HepG2 (cell line): ENCODE measurements at regions not wholly inside any gene's neighbourhood (a gene's known extent, or its start where the extent isn't known, plus 50 kb on each side); places are given as distances from the start of the nearest gene placed in this dataset.

Experiments
- AGO1 ChIP-seq: fragments of 200-400 bp; formaldehyde crosslinking; IDR thresholded peaks from 2 replicates; pipeline ENCODE4 v1.6.1; 2017; ENCODE audit warnings: mild to moderate bottlenecking, low read depth, low read length, moderate library complexity; ENCODE audit not compliant: poor library complexity, severe bottlenecking
- BHLHE40 ChIP-seq: IDR thresholded peaks from 2 replicates; pipeline ENCODE4 v1.6.1; 2011; ENCODE audit warnings: low read length, improper control_type of control experiment
- JUND ChIP-seq: sonication (generic); formaldehyde crosslinking; IDR thresholded peaks from 2 replicates; pipeline ENCODE4 v1.8.0; 2022; ENCODE audit warnings: mild to moderate bottlenecking, missing genetic modification reagents
- MAFG ChIP-seq: sonication (generic); formaldehyde crosslinking; IDR thresholded peaks from 2 replicates; pipeline ENCODE4 v1.5.1; 2020; ENCODE audit warnings: mild to moderate bottlenecking, missing genetic modification reagents
- MED1 ChIP-seq: sonication (generic); formaldehyde crosslinking; IDR thresholded peaks from 2 replicates; pipeline ENCODE4 v1.4.0; 2020; ENCODE audit warnings: missing genetic modification reagents
- MTA1 ChIP-seq: sonication (generic); formaldehyde crosslinking; IDR thresholded peaks from 2 replicates; pipeline ENCODE4 v1.4.0; 2020; ENCODE audit warnings: missing genetic modification reagents, mild to moderate bottlenecking, borderline replicate concordance
- NFYB ChIP-seq: sonication (generic); formaldehyde crosslinking; IDR thresholded peaks from 2 replicates; pipeline ENCODE4 v1.4.0; 2020; ENCODE audit warnings: missing genetic modification reagents
- PAX8 ChIP-seq: sonication (generic); formaldehyde crosslinking; IDR thresholded peaks from 2 replicates; pipeline ENCODE4 v1.8.0; 2022; ENCODE audit warnings: mild to moderate bottlenecking, missing genetic modification reagents, borderline replicate concordance
- PHF5A ChIP-seq: IDR thresholded peaks from one replicate; pipeline ENCODE4 v1.6.1; 2018; ENCODE audit warnings: low read depth, missing genetic modification reagents; ENCODE audit not compliant: unreplicated experiment
- SKI ChIP-seq: fragments of 450-650 bp; IDR thresholded peaks from one replicate; pipeline ENCODE4 v1.6.1; 2018; ENCODE audit warnings: mild to moderate bottlenecking; ENCODE audit not compliant: partially characterized antibody
- SNAPC2 ChIP-seq: sonication (generic); formaldehyde crosslinking; IDR thresholded peaks from 2 replicates; pipeline ENCODE4 v1.8.1; 2022; ENCODE audit warnings: mild to moderate bottlenecking, missing genetic modification reagents
- SOX13 ChIP-seq, 3 experiments: fragments of 450-650 bp in 1 of 3; sonication (generic) in 1 of 3; formaldehyde crosslinking in 1 of 3; IDR thresholded peaks in 2 of 3; conservative IDR thresholded peaks in 1 of 3; 2 replicates each; pipeline versions ENCODE4 v1.5.0 to v1.6.1; 2016 to 2020; ENCODE audit warnings: antibody characterized with exemption in 1 of 3, mild to moderate bottlenecking in 1 of 3, missing compliant biosample characterization in 1 of 3, missing genetic modification reagents in 1 of 3, moderate library complexity in 1 of 3
- SOX5 ChIP-seq: IDR thresholded peaks from 2 replicates; pipeline ENCODE4 v1.6.1; 2016; ENCODE audit warnings: borderline replicate concordance
- SOX6 ChIP-seq, 2 experiments: fragments of 450-650 bp in 1 of 2; sonication (generic) in 1 of 2; formaldehyde crosslinking in 1 of 2; IDR thresholded peaks; 2 replicates each; pipeline versions ENCODE4 v1.4.0 to v1.6.1; 2017 to 2020; ENCODE audit warnings: antibody characterized with exemption in 1 of 2, mild to moderate bottlenecking in 1 of 2, missing genetic modification reagents in 1 of 2
- TCF7 ChIP-seq: sonication (generic); IDR thresholded peaks from 2 replicates; pipeline ENCODE4 v1.6.1; 2016; ENCODE audit warnings: antibody characterized with exemption, low read depth
- ZFY ChIP-seq: sonication (generic); formaldehyde crosslinking; IDR thresholded peaks from 2 replicates; pipeline ENCODE4 v1.4.0; 2020; ENCODE audit warnings: missing genetic modification reagents
- ZNF20 ChIP-seq: sonication (generic); formaldehyde crosslinking; IDR thresholded peaks from 2 replicates; pipeline ENCODE4 v1.4.0; 2020; ENCODE audit warnings: mild to moderate bottlenecking, moderate library complexity, missing genetic modification reagents
- ZNF431 ChIP-seq: sonication (generic); formaldehyde crosslinking; IDR thresholded peaks from 2 replicates; pipeline ENCODE4 v1.9.0; 2022; ENCODE audit warnings: missing genetic modification reagents, low read depth, mild to moderate bottlenecking, borderline replicate concordance
- ZNF562 ChIP-seq: sonication (generic); formaldehyde crosslinking; IDR thresholded peaks from 2 replicates; pipeline ENCODE4 v1.8.0; 2022; ENCODE audit warnings: missing genetic modification reagents, borderline replicate concordance
- ZNF678 ChIP-seq: sonication (generic); formaldehyde crosslinking; IDR thresholded peaks from 2 replicates; pipeline ENCODE4 v1.4.0; 2020; ENCODE audit warnings: mild to moderate bottlenecking, missing genetic modification reagents
- ZNF772 ChIP-seq: sonication (generic); formaldehyde crosslinking; IDR thresholded peaks from 2 replicates; pipeline ENCODE4 v1.5.0; 2020; ENCODE audit warnings: mild to moderate bottlenecking, missing genetic modification reagents
- ZNF841 ChIP-seq: sonication (generic); formaldehyde crosslinking; IDR thresholded peaks from 2 replicates; pipeline ENCODE4 v1.8.1; 2023; ENCODE audit warnings: missing genetic modification reagents, borderline replicate concordance
- TF ChIP-seq, protein P1 (sequence below): sonication (generic); formaldehyde crosslinking; IDR thresholded peaks from 2 replicates; pipeline ENCODE4 v1.5.0; 2020; ENCODE audit warnings: missing genetic modification reagents
- TF ChIP-seq, protein P2 (sequence below): IDR thresholded peaks from 2 replicates; pipeline ENCODE4 v1.6.1; 2016; ENCODE audit warnings: missing genetic modification reagents, missing compliant biosample characterization
- TF ChIP-seq, protein P3 (sequence below): sonication (generic); formaldehyde crosslinking; conservative IDR thresholded peaks from 2 replicates; pipeline ENCODE4 v1.4.0; 2020; ENCODE audit warnings: mild to moderate bottlenecking, missing genetic modification reagents, moderate library complexity
- TF ChIP-seq, protein P4 (sequence below): IDR thresholded peaks from 2 replicates; pipeline ENCODE4 v1.6.1; 2018; ENCODE audit warnings: missing genetic modification reagents, mild to moderate bottlenecking, missing compliant biosample characterization

DNA sequence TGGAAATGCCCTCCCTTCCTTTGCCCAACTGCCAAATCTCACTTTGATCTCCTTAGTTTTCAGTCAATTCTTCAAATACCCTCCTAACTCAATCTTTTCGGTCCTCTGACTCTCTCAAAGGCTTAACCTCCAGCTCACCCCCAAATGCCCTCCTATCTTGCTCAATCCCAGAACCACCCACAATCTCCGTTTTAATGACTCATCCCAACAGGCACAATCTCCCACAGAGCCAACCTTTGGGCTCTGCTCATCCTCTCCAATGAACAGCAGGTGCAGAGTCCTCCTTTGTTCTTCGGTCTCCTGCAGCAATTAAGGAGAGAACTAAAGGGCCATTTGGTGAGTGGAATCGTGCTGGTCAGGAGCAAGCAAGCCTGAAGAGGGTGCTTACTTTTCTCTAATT is 366.1 kb upstream of the CRIM1 start (continued):
- TF ChIP-seq ZNF772 (CRISPR knock-in tag), result no peak
- peak; percentile 44 for TF ChIP-seq BHLHE40
- peak; percentile 92 for TF ChIP-seq SOX5 (CRISPR knock-in tag)
- TF ChIP-seq TCF7, result 0 out of 2 replicates have a peak, but pooled peaks have one; percentile 15
- TF ChIP-seq ZNF678 (CRISPR knock-in tag), result no peak
- TF ChIP-seq ZNF20 (CRISPR knock-in tag), result no peak
- no peak for TF ChIP-seq SKI
- 0 out of 2 replicates have a peak, but pooled peaks have one; percentile 24 for TF ChIP-seq MED1 (CRISPR knock-in tag)
- no peak for TF ChIP-seq SNAPC2 (CRISPR knock-in tag)
- peak; percentile 45; the same call in 1 of the 2 replicates for TF ChIP-seq SOX13 (IDR thresholded peaks at IDR 0.05)
- peak in 1 of 2 experiments; percentile 82; a peak in 2 of 4 replicates for TF ChIP-seq SOX13 (CRISPR knock-in tag; conservative IDR thresholded peaks at IDR 0.05 in 1 of 2, IDR thresholded peaks at IDR 0.05 in 1 of 2)
- TF ChIP-seq JUND (CRISPR knock-in tag), result peak; percentile 85; the same call in 1 of the 2 replicates
- TF ChIP-seq ZNF841 (CRISPR knock-in tag), result no peak
- TF ChIP-seq ZNF562, result no peak
- TF ChIP-seq, protein P1, sequence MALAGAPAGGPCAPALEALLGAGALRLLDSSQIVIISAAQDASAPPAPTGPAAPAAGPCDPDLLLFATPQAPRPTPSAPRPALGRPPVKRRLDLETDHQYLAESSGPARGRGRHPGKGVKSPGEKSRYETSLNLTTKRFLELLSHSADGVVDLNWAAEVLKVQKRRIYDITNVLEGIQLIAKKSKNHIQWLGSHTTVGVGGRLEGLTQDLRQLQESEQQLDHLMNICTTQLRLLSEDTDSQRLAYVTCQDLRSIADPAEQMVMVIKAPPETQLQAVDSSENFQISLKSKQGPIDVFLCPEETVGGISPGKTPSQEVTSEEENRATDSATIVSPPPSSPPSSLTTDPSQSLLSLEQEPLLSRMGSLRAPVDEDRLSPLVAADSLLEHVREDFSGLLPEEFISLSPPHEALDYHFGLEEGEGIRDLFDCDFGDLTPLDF (CRISPR knock-in tag), result no peak
- TF ChIP-seq MAFG (CRISPR knock-in tag), result no peak
- TF ChIP-seq SOX6 (IDR thresholded peaks at IDR 0.05), result no peak
- peak; percentile 87 for TF ChIP-seq SOX6 (CRISPR knock-in tag; IDR thresholded peaks at IDR 0.05)
- no peak for TF ChIP-seq MTA1 (CRISPR knock-in tag)
- TF ChIP-seq, protein P2, sequence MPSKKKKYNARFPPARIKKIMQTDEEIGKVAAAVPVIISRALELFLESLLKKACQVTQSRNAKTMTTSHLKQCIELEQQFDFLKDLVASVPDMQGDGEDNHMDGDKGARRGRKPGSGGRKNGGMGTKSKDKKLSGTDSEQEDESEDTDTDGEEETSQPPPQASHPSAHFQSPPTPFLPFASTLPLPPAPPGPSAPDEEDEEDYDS, result no peak
- TF ChIP-seq, protein P3, sequence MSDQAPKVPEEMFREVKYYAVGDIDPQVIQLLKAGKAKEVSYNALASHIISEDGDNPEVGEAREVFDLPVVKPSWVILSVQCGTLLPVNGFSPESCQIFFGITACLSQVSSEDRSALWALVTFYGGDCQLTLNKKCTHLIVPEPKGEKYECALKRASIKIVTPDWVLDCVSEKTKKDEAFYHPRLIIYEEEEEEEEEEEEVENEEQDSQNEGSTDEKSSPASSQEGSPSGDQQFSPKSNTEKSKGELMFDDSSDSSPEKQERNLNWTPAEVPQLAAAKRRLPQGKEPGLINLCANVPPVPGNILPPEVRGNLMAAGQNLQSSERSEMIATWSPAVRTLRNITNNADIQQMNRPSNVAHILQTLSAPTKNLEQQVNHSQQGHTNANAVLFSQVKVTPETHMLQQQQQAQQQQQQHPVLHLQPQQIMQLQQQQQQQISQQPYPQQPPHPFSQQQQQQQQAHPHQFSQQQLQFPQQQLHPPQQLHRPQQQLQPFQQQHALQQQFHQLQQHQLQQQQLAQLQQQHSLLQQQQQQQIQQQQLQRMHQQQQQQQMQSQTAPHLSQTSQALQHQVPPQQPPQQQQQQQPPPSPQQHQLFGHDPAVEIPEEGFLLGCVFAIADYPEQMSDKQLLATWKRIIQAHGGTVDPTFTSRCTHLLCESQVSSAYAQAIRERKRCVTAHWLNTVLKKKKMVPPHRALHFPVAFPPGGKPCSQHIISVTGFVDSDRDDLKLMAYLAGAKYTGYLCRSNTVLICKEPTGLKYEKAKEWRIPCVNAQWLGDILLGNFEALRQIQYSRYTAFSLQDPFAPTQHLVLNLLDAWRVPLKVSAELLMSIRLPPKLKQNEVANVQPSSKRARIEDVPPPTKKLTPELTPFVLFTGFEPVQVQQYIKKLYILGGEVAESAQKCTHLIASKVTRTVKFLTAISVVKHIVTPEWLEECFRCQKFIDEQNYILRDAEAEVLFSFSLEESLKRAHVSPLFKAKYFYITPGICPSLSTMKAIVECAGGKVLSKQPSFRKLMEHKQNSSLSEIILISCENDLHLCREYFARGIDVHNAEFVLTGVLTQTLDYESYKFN (CRISPR knock-in tag), result peak; percentile 51
- no peak for TF ChIP-seq AGO1
- no peak for TF ChIP-seq PHF5A (CRISPR knock-in tag)
- no peak for TF ChIP-seq ZFY
- peak; percentile 45; the same call in 1 of the 2 replicates for TF ChIP-seq NFYB (CRISPR knock-in tag)
- TF ChIP-seq ZNF431 (CRISPR knock-in tag), result no peak
- TF ChIP-seq, protein P4, sequence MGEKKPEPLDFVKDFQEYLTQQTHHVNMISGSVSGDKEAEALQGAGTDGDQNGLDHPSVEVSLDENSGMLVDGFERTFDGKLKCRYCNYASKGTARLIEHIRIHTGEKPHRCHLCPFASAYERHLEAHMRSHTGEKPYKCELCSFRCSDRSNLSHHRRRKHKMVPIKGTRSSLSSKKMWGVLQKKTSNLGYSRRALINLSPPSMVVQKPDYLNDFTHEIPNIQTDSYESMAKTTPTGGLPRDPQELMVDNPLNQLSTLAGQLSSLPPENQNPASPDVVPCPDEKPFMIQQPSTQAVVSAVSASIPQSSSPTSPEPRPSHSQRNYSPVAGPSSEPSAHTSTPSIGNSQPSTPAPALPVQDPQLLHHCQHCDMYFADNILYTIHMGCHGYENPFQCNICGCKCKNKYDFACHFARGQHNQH (CRISPR knock-in tag), result no peak
- no peak for TF ChIP-seq PAX8 (CRISPR knock-in tag)
